WTC11 (cell line): ENCODE measurements at regions not wholly inside any gene's neighbourhood (a gene's known extent, or its start where the extent isn't known, plus 50 kb on each side); places are given as distances from the start of the nearest gene placed in this dataset.

ENCODE experiments used
- ATAC-seq: fragments of 200-7000 bp; cut with Tn5 transposase; 2 replicates; pipeline ENCODE4 v1.10.0; 2021; ENCODE audit warnings: mild to moderate bottlenecking, moderate library complexity
- CTCF ChIA-PET: fragments of 300-600 bp; sonication (Branson Sonifier 250); formaldehyde crosslinking; loops from one replicate; lab custom pipeline; 2021; ENCODE audit warnings: antibody characterized with exemption; lab: Charles Lee
- POLR2A ChIA-PET: fragments of 350-600 bp; sonication (Branson Sonifier 250); formaldehyde crosslinking; loops from one replicate; lab custom pipeline; 2021; ENCODE audit warnings: antibody characterized with exemption; lab: Charles Lee
- DNase-seq: peaks from one replicate; pipeline ENCODE4 v3.0.0; 2021; ENCODE audit warnings: low spot score
- H3K27ac Mint-ChIP-seq: 2 replicates; pipeline ENCODE4 v1.8.0; 2021; ENCODE audit warnings: mixed read lengths
- H3K27me3 Mint-ChIP-seq: 2 replicates; pipeline ENCODE4 v1.8.0; 2021; ENCODE audit warnings: low read depth, mild to moderate bottlenecking, moderate library complexity, mixed read lengths
- H3K36me3 Mint-ChIP-seq: 2 replicates; pipeline ENCODE4 v1.8.0; 2021; ENCODE audit warnings: mixed read lengths
- H3K4me1 Mint-ChIP-seq: 2 replicates; pipeline ENCODE4 v1.8.0; 2022; ENCODE audit warnings: mixed read lengths
- H3K4me3 Mint-ChIP-seq: 2 replicates; pipeline ENCODE4 v1.8.0; 2021; ENCODE audit warnings: mild to moderate bottlenecking, moderate library complexity, mixed read lengths
- H3K9me3 Mint-ChIP-seq: 2 replicates; pipeline ENCODE4 v1.8.0; 2021; ENCODE audit warnings: mixed read lengths
- ATF6 ChIP-seq: sonication (generic); formaldehyde crosslinking; IDR thresholded peaks from 2 replicates; pipeline ENCODE4 v1.8.1; 2023; ENCODE audit warnings: mild to moderate bottlenecking, missing genetic modification reagents
- CDX4 ChIP-seq: fragments of 250-450 bp; sonication (Bioruptor Pico); IDR thresholded peaks from 2 replicates; pipeline ENCODE4 v1.9.0; 2021; ENCODE audit warnings: moderate library complexity, mild to moderate bottlenecking, inconsistent platforms, borderline replicate concordance
- CREM ChIP-seq: sonication (generic); formaldehyde crosslinking; IDR thresholded peaks from 2 replicates; pipeline ENCODE4 v1.8.1; 2022; ENCODE audit warnings: mild to moderate bottlenecking, missing genetic modification reagents, moderate library complexity
- CTCF ChIP-seq: fragments of 200-600 bp; IDR thresholded peaks from 2 replicates; pipeline ENCODE4 v1.8.0; 2022; ENCODE audit warnings: antibody characterized with exemption
- ERG ChIP-seq: fragments of 250-450 bp; sonication (Bioruptor Pico); IDR thresholded peaks from 2 replicates; pipeline ENCODE4 v1.8.0; 2021; ENCODE audit warnings: mild to moderate bottlenecking
- ESRRA ChIP-seq: sonication (generic); formaldehyde crosslinking; IDR thresholded peaks from 2 replicates; pipeline ENCODE4 v1.8.1; 2022; ENCODE audit warnings: mild to moderate bottlenecking, missing genetic modification reagents, borderline replicate concordance
- ETV6 ChIP-seq: sonication (generic); formaldehyde crosslinking; IDR thresholded peaks from 2 replicates; pipeline ENCODE4 v1.8.1; 2022; ENCODE audit warnings: mild to moderate bottlenecking, missing genetic modification reagents
- FOXJ3 ChIP-seq: sonication (generic); formaldehyde crosslinking; IDR thresholded peaks from 2 replicates; pipeline ENCODE4 v1.9.0; 2021; ENCODE audit warnings: missing genetic modification reagents, mild to moderate bottlenecking, borderline replicate concordance
- FOXK1 ChIP-seq: sonication (generic); formaldehyde crosslinking; IDR thresholded peaks from 2 replicates; pipeline ENCODE4 v1.8.0; 2022; ENCODE audit warnings: mild to moderate bottlenecking, moderate library complexity, missing genetic modification reagents
- MYBL2 ChIP-seq: sonication (generic); formaldehyde crosslinking; IDR thresholded peaks from 2 replicates; pipeline ENCODE4 v1.8.1; 2023; ENCODE audit warnings: mild to moderate bottlenecking, moderate library complexity, missing genetic modification reagents
- TCF7 ChIP-seq: sonication (generic); formaldehyde crosslinking; IDR thresholded peaks from 2 replicates; pipeline ENCODE4 v1.8.0; 2022; ENCODE audit warnings: mild to moderate bottlenecking, low read depth, missing genetic modification reagents, moderate library complexity
- TEAD1 ChIP-seq: sonication (generic); formaldehyde crosslinking; IDR thresholded peaks from 2 replicates; pipeline ENCODE4 v1.8.0; 2022; ENCODE audit warnings: mild to moderate bottlenecking, missing genetic modification reagents
- TEAD4 ChIP-seq: sonication (generic); formaldehyde crosslinking; IDR thresholded peaks from 2 replicates; pipeline ENCODE4 v1.8.0; 2022; ENCODE audit warnings: mild to moderate bottlenecking, missing genetic modification reagents
- ZBTB21 ChIP-seq: sonication (generic); formaldehyde crosslinking; IDR thresholded peaks from 2 replicates; pipeline ENCODE4 v1.8.1; 2023; ENCODE audit warnings: mild to moderate bottlenecking, missing genetic modification reagents, borderline replicate concordance
- ZNF121 ChIP-seq: sonication (generic); formaldehyde crosslinking; IDR thresholded peaks from 2 replicates; pipeline ENCODE4 v1.8.0; 2023; ENCODE audit warnings: missing genetic modification reagents
- ZNF532 ChIP-seq: fragments of 250-450 bp; sonication (Bioruptor Pico); IDR thresholded peaks from 2 replicates; pipeline ENCODE4 v1.9.0; 2021; ENCODE audit warnings: mild to moderate bottlenecking, borderline replicate concordance

GRCh38 chr13:47628666-47629065 lies 372.4 kb downstream of the SUCLA2 start (continued):
- TF ChIP-seq ZNF532 (CRISPR knock-in tag) (no peak), FOXK1 (CRISPR knock-in tag) (no peak), CTCF (no peak), FOXJ3 (CRISPR knock-in tag) (no peak), ETV6 (no peak), ZNF121 (CRISPR knock-in tag) (no peak), MYBL2 (CRISPR knock-in tag) (no peak)

GRCh38 chr13:47623862-47624261 lies 377.2 kb downstream of the SUCLA2 start:
- H3K4me1 Mint-ChIP-seq = no peaks in the 10 kb centered on the region
- no peak for ATAC-seq
- POLR2A ChIA-PET = no interaction called here
- peaks cover 10% of the 10 kb centered on the region for H3K9me3 Mint-ChIP-seq
- DNase-seq = no peak
- H3K4me3 Mint-ChIP-seq = no peak overlapping the region
- TF ChIP-seq MYBL2 (CRISPR knock-in tag) (no peak), TEAD1 (CRISPR knock-in tag) (no peak), CDX4 (CRISPR knock-in tag) (no peak), ERG (CRISPR knock-in tag) (no peak), CREM (CRISPR knock-in tag) (no peak), ZNF121 (CRISPR knock-in tag) (no peak), TEAD4 (no peak), TCF7 (CRISPR knock-in tag) (no peak), ZBTB21 (CRISPR knock-in tag) (no peak), ESRRA (CRISPR knock-in tag) (no peak), ETV6 (no peak), ATF6 (no peak)
- H3K27ac Mint-ChIP-seq = no peak overlapping the region
- CTCF ChIA-PET = no interaction called here
- peaks cover 5% of the 10 kb centered on the region; the same call in 1 of the 2 replicates for H3K27me3 Mint-ChIP-seq
- H3K36me3 Mint-ChIP-seq = 0 out of 2 replicates have a peak, but pooled peaks cover 2% of the 10 kb centered on the region
